Thoracic aorta (tissue), 2 donors: ENCODE measurements at regions not wholly inside any gene's neighbourhood (a gene's known extent, or its start where the extent isn't known, plus 50 kb on each side); places are given as distances from the start of the nearest gene placed in this dataset.
"Not testable (repeated sequence)": the region's sequence is repeated elsewhere in the genome, so short reads cannot be mapped to it uniquely, and the experiment has no call there.

Experiments
- ATAC-seq: fragments of 150-250 bp; one replicate; pipeline ENCODE4 v1.8.0; 2017; ENCODE audit warnings: low read depth; ENCODE audit not compliant: insufficient number of reproducible peaks, low FRiP score
- DNase-seq: peaks from one replicate; pipeline ENCODE4 v3.0.0-alpha.2; 2020; ENCODE audit warnings: low spot score
- H3K27ac ChIP-seq, 2 donors: fragments of 200-600 bp; sonication (generic); 1 replicate in 1 of 2; 2 replicates in 1 of 2; pipeline ENCODE4 v1.5.1; 2016; ENCODE audit warnings: mild to moderate bottlenecking in 2 of 2, moderate library complexity in 2 of 2
- H3K27me3 ChIP-seq: fragments of 200-600 bp; sonication (generic); replicated peaks from 2 replicates; pipeline ENCODE4 v1.6.0; 2016; ENCODE audit warnings: mild to moderate bottlenecking; ENCODE audit not compliant: insufficient read depth
- H3K36me3 ChIP-seq: fragments of 200-600 bp; sonication (generic); one replicate; pipeline ENCODE4 v1.5.1; 2016
- H3K4me1 ChIP-seq, 2 donors: fragments of 200-600 bp; sonication (generic); 1 replicate in 1 of 2; 2 replicates in 1 of 2; pipeline versions ENCODE4 v1.5.1 to v1.6.0; 2016; ENCODE audit warnings: low read depth in 2 of 2, mild to moderate bottlenecking in 1 of 2; ENCODE audit not compliant: control insufficient read depth in 1 of 2
- H3K4me3 ChIP-seq: fragments of 200-600 bp; sonication (generic); 2 replicates; pipeline ENCODE4 v1.5.1; 2016; ENCODE audit warnings: mild to moderate bottlenecking
- H3K9me3 ChIP-seq: fragments of 200-600 bp; sonication (generic); 2 replicates; pipeline ENCODE4 v1.5.1; 2016
- CTCF ChIP-seq: fragments of 200-600 bp; sonication (generic); IDR thresholded peaks from one replicate; pipeline ENCODE4 v1.5.1; 2019; ENCODE audit warnings: antibody characterized with exemption

- ATAC-seq (no peak), DNase-seq (no peak)
- Histone ChIP-seq H3K4me1 (no peaks in the 10 kb centered on the region), H3K27me3 (no peaks in the 10 kb centered on the region), H3K4me3 (no peak overlapping the region), H3K36me3 (no peaks in the 10 kb centered on the region), H3K9me3 (no peaks in the 10 kb centered on the region), H3K27ac (no peak overlapping the region)
- no peak for TF ChIP-seq CTCF
These were observed 185.8 kb downstream of the HS3ST3A1 start for GRCh38 chr17:13415871-13416416.

- not testable (repeated sequence) for DNase-seq, H3K4me1 ChIP-seq, H3K36me3 ChIP-seq, H3K27me3 ChIP-seq, H3K4me3 ChIP-seq, H3K9me3 ChIP-seq, H3K27ac ChIP-seq, ATAC-seq
These were observed 186.5 kb downstream of the HS3ST3A1 start for GRCh38 chr17:13415200-13415599.

- H3K4me1 ChIP-seq: no peaks in the 10 kb centered on the region
- no peaks in the 10 kb centered on the region for H3K9me3 ChIP-seq
- no peak for TF ChIP-seq CTCF
- no peak for ATAC-seq
- no peak overlapping the region for H3K27ac ChIP-seq
- no peaks in the 10 kb centered on the region for H3K27me3 ChIP-seq
- no peak for DNase-seq
- no peaks in the 10 kb centered on the region for H3K36me3 ChIP-seq
- no peak overlapping the region for H3K4me3 ChIP-seq
These were observed 188.7 kb downstream of the HS3ST3A1 start for GRCh38 chr17:13413001-13413400.

- Histone ChIP-seq H3K27me3 (no peaks in the 10 kb centered on the region), H3K4me1 (no peaks in the 10 kb centered on the region), H3K36me3 (no peaks in the 10 kb centered on the region), H3K27ac (no peak overlapping the region), H3K9me3 (no peaks in the 10 kb centered on the region), H3K4me3 (no peak overlapping the region)
- DNase-seq: no peak
- no peak for TF ChIP-seq CTCF
- no peak for ATAC-seq
These were observed 190.9 kb downstream of the HS3ST3A1 start for GRCh38 chr17:13410874-13411273.

GRCh38 chr17:13410214-13410613 lies 191.5 kb downstream of the HS3ST3A1 start:
- no peaks in the 10 kb centered on the region for H3K9me3 ChIP-seq
- H3K36me3 ChIP-seq: no peaks in the 10 kb centered on the region
- ATAC-seq: no peak

More at GRCh38 chr17:13410214-13410613, 191.5 kb downstream of the HS3ST3A1 start:
- TF ChIP-seq CTCF: no peak
- H3K4me1 ChIP-seq: no peaks in the 10 kb centered on the region
- H3K27ac ChIP-seq: no peak overlapping the region
- DNase-seq: no peak
- no peaks in the 10 kb centered on the region for H3K27me3 ChIP-seq
- H3K4me3 ChIP-seq: no peak overlapping the region
